ENCODE measurements at regions not wholly inside any gene's neighbourhood (a gene's known extent, or its start where the extent isn't known, plus 50 kb on each side); places are given as distances from the start of the nearest gene placed in this dataset.

DNA sequence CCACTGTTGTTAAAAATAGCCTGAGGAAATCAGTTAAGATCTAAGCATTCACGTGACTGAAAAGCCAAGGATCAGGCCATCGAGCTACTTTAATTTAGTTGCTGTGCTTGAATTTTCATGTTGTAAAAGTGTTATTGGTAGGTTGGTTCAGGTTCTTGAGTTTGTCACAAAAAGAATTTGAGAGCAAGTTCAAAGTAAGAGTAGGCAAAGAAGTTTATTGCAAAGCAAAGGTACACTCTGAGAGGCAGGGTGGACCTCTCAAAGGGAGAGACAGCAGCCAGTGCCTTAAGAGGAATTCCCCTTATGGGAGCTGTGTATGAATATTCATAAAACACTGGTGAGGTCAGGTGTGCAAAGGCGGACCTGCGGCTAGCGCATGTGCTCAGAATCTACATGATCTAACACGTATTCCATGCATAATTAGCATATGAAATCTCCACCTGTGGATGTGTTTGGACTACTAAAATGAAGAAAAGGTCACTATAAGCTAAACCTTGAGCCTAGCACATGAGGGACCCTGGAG is 236.5 kb downstream of the NDUFA10 start:
- FAIRE-seq: no peak
- no peaks in the 10 kb centered on the region for H3K36me3 ChIP-seq (ENCODE audit: control insufficient read depth in 3 of 3, insufficient read depth in 2 of 3, low read depth in 1 of 3, low read length in 3 of 3)
- WGBS, 3 donors: 77 to 81% (median 80%) methylated on average over 6 of the region's 6 CpGs

DNA sequence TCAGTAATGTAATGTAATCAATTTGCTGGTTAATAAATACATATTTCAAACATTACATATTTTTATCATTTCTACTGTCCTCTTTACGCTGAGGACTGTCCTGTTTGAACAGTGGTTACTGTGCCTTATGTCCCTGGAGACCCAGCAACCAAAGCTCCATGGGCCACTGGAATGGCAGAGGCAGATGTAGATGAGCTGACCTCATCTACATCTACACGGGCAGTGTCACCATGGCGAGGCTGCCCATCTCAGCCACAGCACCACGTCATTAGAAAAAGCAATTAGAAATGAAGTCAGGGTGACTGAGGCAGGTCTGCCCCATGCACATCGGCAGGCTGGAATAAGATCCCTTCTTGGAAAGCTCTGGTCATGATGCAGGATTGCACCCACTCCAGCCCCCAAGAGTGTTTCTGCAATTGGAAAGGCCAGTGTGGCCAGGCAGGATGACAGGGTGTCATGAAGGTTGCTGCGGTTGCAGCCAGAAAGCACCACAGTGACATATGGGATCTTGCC is 237.5 kb downstream of the NDUFA10 start:
- Histone ChIP-seq H3K36me3 (ENCODE audit: control insufficient read depth in 3 of 3, insufficient read depth in 2 of 3, low read depth in 1 of 3, low read length in 3 of 3) (no peaks in the 10 kb centered on the region), H3K4me3 (ENCODE audit: low read depth in 1 of 3, low read length in 3 of 3) (no peak overlapping the region), H3K27me3 (ENCODE audit: control insufficient read depth in 3 of 3, insufficient read depth in 3 of 3, low read length in 3 of 3) (peaks cover 0 to 2% (median 0%) of the 10 kb centered on the region in 3 donors), H3K4me1 (ENCODE audit: control insufficient read depth in 3 of 3, insufficient read depth in 2 of 3, low read depth in 1 of 3, low read length in 2 of 3) (no peaks in the 10 kb centered on the region), H3K27ac (ENCODE audit: low read depth in 1 of 3, low read length in 2 of 3) (no peak overlapping the region), H3K9me3 (ENCODE audit: control insufficient read depth in 2 of 2, insufficient read depth in 1 of 2, low read depth in 1 of 2, low read length in 1 of 2) (no peaks in the 10 kb centered on the region)
- no peak for DNase-seq
- 66 to 76% (median 74%) methylated on average over 6 of the region's 6 CpGs for WGBS, 3 donors
- FAIRE-seq: no peak

More for the DNA sequence above, 236.5 kb downstream of the NDUFA10 start:
- Histone ChIP-seq H3K9me3 (ENCODE audit: control insufficient read depth in 2 of 2, insufficient read depth in 1 of 2, low read depth in 1 of 2, low read length in 1 of 2) (no peaks in the 10 kb centered on the region), H3K27ac (ENCODE audit: low read depth in 1 of 3, low read length in 2 of 3) (no peak overlapping the region), H3K4me3 (ENCODE audit: low read depth in 1 of 3, low read length in 3 of 3) (no peak overlapping the region), H3K27me3 (ENCODE audit: control insufficient read depth in 3 of 3, insufficient read depth in 3 of 3, low read length in 3 of 3) (peaks cover 0 to 2% (median 0%) of the 10 kb centered on the region in 3 donors), H3K4me1 (ENCODE audit: control insufficient read depth in 3 of 3, insufficient read depth in 2 of 3, low read depth in 1 of 3, low read length in 2 of 3) (no peaks in the 10 kb centered on the region)
- DNase-seq: no peak

DNA sequence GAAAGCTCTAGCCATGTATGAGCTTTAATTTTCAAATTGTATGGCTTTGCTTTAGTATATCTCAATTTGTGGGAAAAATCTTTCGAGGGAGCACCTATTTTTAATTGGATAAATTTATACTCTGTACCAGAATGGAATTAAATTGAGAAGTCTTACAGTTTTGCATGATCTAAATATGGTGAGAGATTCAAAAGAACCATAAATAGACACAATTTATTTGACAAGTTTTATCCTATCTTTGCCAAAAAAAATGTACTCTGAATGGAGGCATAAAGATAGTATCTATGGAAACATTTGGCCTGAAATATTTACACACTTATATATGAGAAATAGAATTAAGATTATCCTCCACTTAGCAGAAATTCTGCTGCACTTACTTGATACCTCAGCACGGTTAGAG is 238.4 kb downstream of the NDUFA10 start:
- no peaks in the 10 kb centered on the region for H3K4me1 ChIP-seq (ENCODE audit: control insufficient read depth in 3 of 3, insufficient read depth in 2 of 3, low read depth in 1 of 3, low read length in 2 of 3)
- DNase-seq: no peak
- no peaks in the 10 kb centered on the region for H3K9me3 ChIP-seq (ENCODE audit: control insufficient read depth in 2 of 2, insufficient read depth in 1 of 2, low read depth in 1 of 2, low read length in 1 of 2)
- no peak for FAIRE-seq
- no peak overlapping the region for H3K4me3 ChIP-seq (ENCODE audit: low read depth in 1 of 3, low read length in 3 of 3)
- WGBS, 3 donors: 62 to 78% (median 71%) methylated on average over 2 of the region's 2 CpGs
- H3K27ac ChIP-seq (ENCODE audit: low read depth in 1 of 3, low read length in 2 of 3): no peak overlapping the region
- no peaks in the 10 kb centered on the region for H3K36me3 ChIP-seq (ENCODE audit: control insufficient read depth in 3 of 3, insufficient read depth in 2 of 3, low read depth in 1 of 3, low read length in 3 of 3)
- H3K27me3 ChIP-seq (ENCODE audit: control insufficient read depth in 3 of 3, insufficient read depth in 3 of 3, low read length in 3 of 3): peaks cover 0 to 2% (median 0%) of the 10 kb centered on the region in 3 donors

DNA sequence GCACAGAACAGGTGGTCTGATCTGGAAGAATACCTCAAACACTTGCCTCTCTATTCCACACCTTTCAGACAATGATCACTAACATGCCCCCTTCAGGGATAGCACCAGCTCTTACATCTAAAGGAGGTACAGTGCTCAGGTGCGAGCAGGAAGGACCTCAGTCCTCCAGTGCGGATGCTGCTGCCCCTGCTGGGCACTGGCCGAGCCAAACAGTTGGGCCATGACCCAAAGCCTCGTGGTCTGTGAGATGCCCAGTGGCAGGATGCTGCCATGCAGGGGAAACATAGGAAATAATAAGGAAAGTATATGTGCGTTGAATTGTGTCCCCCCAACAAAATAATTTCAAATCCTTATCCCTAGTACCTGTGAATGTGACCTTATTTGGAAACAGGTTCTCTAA is 243.7 kb downstream of the NDUFA10 start:
- 83 to 87% (median 87%) methylated on average over 5 of the region's 5 CpGs for WGBS, 3 donors
- H3K4me3 ChIP-seq (ENCODE audit: low read depth in 1 of 3, low read length in 3 of 3): no peak overlapping the region
- no peak for FAIRE-seq

DNA sequence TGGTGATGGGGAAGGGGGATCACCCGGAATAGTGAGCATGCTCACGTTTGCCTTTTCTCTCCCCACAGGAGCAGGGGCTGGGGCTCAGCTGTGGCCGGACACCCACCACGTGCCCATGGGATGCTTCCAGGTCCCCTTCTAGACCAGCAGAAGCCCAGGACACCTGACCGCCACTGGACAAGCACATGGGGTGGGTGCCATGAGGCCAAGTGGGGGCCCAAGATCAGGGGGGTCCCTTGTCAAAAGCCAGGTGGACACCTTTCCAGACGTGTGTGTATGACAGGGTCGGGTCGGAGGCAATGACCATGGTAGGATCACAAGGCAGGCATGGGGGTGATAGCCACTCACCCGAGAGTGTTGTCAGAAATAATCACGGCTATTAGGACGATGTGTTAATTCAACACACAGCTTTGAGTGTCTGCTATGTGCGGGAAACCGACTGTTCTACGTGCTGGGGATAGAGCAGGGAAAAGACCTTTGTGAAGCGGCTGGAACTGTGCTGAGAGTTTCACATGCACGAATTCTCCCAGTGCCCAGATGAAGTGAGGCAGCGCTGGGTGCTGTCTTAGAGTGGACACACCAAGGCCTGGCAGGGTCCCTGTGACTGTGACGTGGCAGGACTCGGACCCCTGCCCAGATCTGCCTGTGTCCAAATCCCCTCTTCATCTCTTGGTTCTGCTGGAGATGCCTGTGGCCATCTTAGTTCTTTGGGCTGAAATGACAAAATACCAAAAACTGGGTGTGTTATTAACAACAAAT is 244.7 kb downstream of the NDUFA10 start:
- no peak for FAIRE-seq
- Histone ChIP-seq H3K27me3 (ENCODE audit: control insufficient read depth in 3 of 3, insufficient read depth in 3 of 3, low read length in 3 of 3) (no peaks in the 10 kb centered on the region), H3K9me3 (ENCODE audit: control insufficient read depth in 2 of 2, insufficient read depth in 1 of 2, low read depth in 1 of 2, low read length in 1 of 2) (no peaks in the 10 kb centered on the region), H3K4me1 (ENCODE audit: control insufficient read depth in 3 of 3, insufficient read depth in 2 of 3, low read depth in 1 of 3, low read length in 2 of 3) (no peaks in the 10 kb centered on the region), H3K36me3 (ENCODE audit: control insufficient read depth in 3 of 3, insufficient read depth in 2 of 3, low read depth in 1 of 3, low read length in 3 of 3) (no peaks in the 10 kb centered on the region), H3K27ac (ENCODE audit: low read depth in 1 of 3, low read length in 2 of 3) (no peak overlapping the region), H3K4me3 (ENCODE audit: low read depth in 1 of 3, low read length in 3 of 3) (no peak overlapping the region)
- DNase-seq: no peak
- WGBS, 3 donors: 84 to 91% (median 89%) methylated on average over 19 of the region's 19 CpGs

More for the DNA sequence above, 243.7 kb downstream of the NDUFA10 start:
- Histone ChIP-seq H3K9me3 (ENCODE audit: control insufficient read depth in 2 of 2, insufficient read depth in 1 of 2, low read depth in 1 of 2, low read length in 1 of 2) (no peaks in the 10 kb centered on the region), H3K27me3 (ENCODE audit: control insufficient read depth in 3 of 3, insufficient read depth in 3 of 3, low read length in 3 of 3) (peaks cover 0 to 2% (median 0%) of the 10 kb centered on the region in 3 donors), H3K4me1 (ENCODE audit: control insufficient read depth in 3 of 3, insufficient read depth in 2 of 3, low read depth in 1 of 3, low read length in 2 of 3) (no peaks in the 10 kb centered on the region), H3K27ac (ENCODE audit: low read depth in 1 of 3, low read length in 2 of 3) (no peak overlapping the region), H3K36me3 (ENCODE audit: control insufficient read depth in 3 of 3, insufficient read depth in 2 of 3, low read depth in 1 of 3, low read length in 3 of 3) (no peaks in the 10 kb centered on the region)
- DNase-seq: no peak

DNA sequence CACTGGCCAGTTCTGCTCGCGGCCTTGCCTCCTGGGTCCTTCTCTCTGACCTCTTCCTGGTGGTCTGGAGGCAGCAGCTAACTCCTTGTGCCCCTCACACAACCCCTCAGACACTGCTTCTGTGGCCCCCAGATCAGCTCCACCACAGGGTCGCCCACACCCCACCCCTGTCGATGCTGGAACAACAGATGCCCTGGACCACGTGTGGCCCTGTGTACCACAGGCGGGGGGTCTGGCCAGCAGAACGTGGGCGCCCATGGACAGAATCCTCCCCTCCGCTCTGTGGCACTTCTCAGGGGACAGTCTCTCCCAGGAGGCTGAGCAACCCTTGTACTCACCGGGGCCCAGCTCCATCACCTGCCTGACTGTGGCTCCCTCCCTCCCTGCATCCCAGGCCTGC is 245.6 kb downstream of the NDUFA10 start:
- H3K4me1 ChIP-seq (ENCODE audit: control insufficient read depth in 3 of 3, insufficient read depth in 2 of 3, low read depth in 1 of 3, low read length in 2 of 3): no peaks in the 10 kb centered on the region
- H3K36me3 ChIP-seq (ENCODE audit: control insufficient read depth in 3 of 3, insufficient read depth in 2 of 3, low read depth in 1 of 3, low read length in 3 of 3): no peaks in the 10 kb centered on the region
- H3K27ac ChIP-seq (ENCODE audit: low read depth in 1 of 3, low read length in 2 of 3): no peak overlapping the region
- no peak overlapping the region for H3K4me3 ChIP-seq (ENCODE audit: low read depth in 1 of 3, low read length in 3 of 3)
- 90 to 96% (median 93%) methylated on average over 10 of the region's 10 CpGs for WGBS, 3 donors
- FAIRE-seq (no peak), DNase-seq (no peak)
- no peaks in the 10 kb centered on the region for H3K27me3 ChIP-seq (ENCODE audit: control insufficient read depth in 3 of 3, insufficient read depth in 3 of 3, low read length in 3 of 3)
- H3K9me3 ChIP-seq (ENCODE audit: control insufficient read depth in 2 of 2, insufficient read depth in 1 of 2, low read depth in 1 of 2, low read length in 1 of 2): no peaks in the 10 kb centered on the region

DNA sequence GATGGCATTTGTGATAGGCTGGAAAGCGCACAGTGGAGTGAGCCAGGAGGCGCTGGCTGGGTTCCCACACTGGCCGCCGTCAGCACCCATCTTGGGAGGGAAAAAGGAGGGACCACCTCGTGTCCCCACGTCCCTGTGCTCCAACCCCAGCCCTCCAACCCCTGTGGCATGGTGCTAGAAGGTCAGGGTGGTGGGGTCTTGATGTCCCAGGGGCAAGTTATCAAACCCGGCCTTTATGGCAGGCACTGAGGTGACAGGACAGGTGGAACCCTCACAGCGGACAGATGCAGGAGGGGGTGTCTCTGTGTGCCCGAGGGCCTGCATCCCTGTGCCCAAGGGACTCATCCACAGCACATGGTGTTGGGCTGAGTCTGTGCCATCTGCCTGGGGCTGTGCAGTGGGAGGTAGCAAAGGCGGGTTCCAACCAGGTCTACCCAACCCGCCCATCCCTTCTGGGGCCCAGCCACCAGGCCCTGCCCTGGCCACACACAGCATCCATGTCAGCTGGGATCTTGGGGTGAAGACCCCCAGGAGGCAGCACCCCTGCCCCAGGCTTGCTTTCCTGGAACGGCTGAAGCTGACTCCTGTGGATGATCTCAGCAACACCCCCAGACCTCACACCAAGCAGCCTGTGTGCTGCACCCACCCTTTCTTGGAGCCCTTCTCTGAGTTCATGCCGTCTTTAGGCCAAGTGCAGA is 246.1 kb downstream of the NDUFA10 start:
- H3K27me3 ChIP-seq (ENCODE audit: control insufficient read depth in 3 of 3, insufficient read depth in 3 of 3, low read length in 3 of 3): peaks cover 0 to 2% (median 0%) of the 10 kb centered on the region in 3 donors
- H3K4me3 ChIP-seq (ENCODE audit: low read depth in 1 of 3, low read length in 3 of 3): no peak overlapping the region
- no peak overlapping the region for H3K27ac ChIP-seq (ENCODE audit: low read depth in 1 of 3, low read length in 2 of 3)
- DNase-seq (no peak), FAIRE-seq (no peak)
- 88 to 90% (median 88%) methylated on average over 13 of the region's 13 CpGs for WGBS, 3 donors
- no peaks in the 10 kb centered on the region for H3K9me3 ChIP-seq (ENCODE audit: control insufficient read depth in 2 of 2, insufficient read depth in 1 of 2, low read depth in 1 of 2, low read length in 1 of 2)
- H3K36me3 ChIP-seq (ENCODE audit: control insufficient read depth in 3 of 3, insufficient read depth in 2 of 3, low read depth in 1 of 3, low read length in 3 of 3): no peaks in the 10 kb centered on the region
- H3K4me1 ChIP-seq (ENCODE audit: control insufficient read depth in 3 of 3, insufficient read depth in 2 of 3, low read depth in 1 of 3, low read length in 2 of 3): no peaks in the 10 kb centered on the region

DNA sequence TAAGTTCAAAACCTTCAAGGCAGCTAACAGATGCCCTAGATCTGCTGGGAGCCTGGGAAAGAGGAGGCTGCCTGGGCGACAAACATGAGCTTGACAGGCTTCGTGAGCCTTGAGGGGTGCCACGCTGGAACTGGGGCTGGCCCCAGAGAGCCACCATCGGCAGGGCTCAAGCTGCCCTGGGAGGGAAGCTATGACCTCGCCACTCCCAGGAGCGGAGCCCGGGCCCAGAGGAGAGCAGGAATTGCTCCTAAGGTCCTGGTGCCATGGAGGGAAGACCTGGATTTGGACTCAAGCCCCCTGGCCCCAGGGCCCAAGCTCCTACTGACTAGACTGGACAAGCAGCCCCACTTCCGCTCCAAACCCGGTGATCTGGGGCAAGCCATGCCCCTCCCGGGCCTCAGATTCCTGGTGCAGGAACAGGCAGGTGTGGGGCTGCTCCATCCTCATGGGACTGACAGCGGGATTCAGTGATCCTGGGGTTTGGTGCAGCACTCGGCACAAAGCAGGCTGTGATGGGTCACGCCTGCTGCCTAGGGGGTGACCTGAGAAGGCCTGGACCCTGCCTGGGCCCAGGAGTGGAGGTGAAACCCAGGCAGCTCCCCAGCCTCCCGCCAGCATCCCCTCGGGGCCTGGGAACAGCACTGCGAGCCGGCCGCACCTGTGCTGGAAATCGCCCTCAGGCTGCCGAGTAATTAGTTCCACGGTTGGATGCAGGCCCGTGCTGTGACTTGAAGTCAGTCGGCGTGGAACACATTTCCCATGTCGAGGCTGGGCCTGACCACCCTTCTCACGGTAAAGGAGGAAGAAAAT is 246.9 kb downstream of the NDUFA10 start:
- Histone ChIP-seq H3K27me3 (ENCODE audit: control insufficient read depth in 3 of 3, insufficient read depth in 3 of 3, low read length in 3 of 3) (peaks cover 0 to 2% (median 0%) of the 10 kb centered on the region in 3 donors), H3K36me3 (ENCODE audit: control insufficient read depth in 3 of 3, insufficient read depth in 2 of 3, low read depth in 1 of 3, low read length in 3 of 3) (no peaks in the 10 kb centered on the region), H3K9me3 (ENCODE audit: control insufficient read depth in 2 of 2, insufficient read depth in 1 of 2, low read depth in 1 of 2, low read length in 1 of 2) (no peaks in the 10 kb centered on the region), H3K4me1 (ENCODE audit: control insufficient read depth in 3 of 3, insufficient read depth in 2 of 3, low read depth in 1 of 3, low read length in 2 of 3) (no peaks in the 10 kb centered on the region), H3K4me3 (ENCODE audit: low read depth in 1 of 3, low read length in 3 of 3) (no peak overlapping the region), H3K27ac (ENCODE audit: low read depth in 1 of 3, low read length in 2 of 3) (no peak overlapping the region)
- WGBS, 3 donors: 87 to 90% (median 90%) methylated on average over 26 of the region's 26 CpGs
- no peak for DNase-seq
- no peak for FAIRE-seq

Measured in small intestine (tissue), 7 donors.